Skin of body (tissue), 1 donor: ENCODE measurements at regions not wholly inside any gene's neighbourhood (a gene's known extent, or its start where the extent isn't known, plus 50 kb on each side); places are given as distances from the start of the nearest gene placed in this dataset.

Experiments
- DNase-seq: peaks from one replicate; lab custom pipeline; 2025; lab: John Stamatoyannopoulos, UW

DNA sequence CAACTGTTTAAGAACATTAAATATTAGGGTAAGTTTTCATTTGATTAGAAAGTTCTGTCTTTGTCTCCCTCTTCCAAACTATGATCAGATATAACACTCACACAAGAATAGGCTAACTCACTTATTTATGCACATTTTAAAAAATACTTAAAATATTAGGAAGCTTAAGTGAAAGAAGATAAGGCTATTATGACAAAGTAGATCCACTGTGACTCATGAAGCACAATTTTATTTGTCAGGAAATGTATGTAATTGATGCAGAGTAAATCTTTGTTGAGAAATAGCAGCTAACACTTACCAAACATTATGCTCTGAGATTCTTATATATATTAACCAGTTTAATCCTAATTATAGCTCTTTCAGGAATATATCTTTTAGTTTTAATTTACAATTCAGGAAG, 560.6 kb downstream of the CSNK1G3 start:
- DNase-seq: no peak

DNA sequence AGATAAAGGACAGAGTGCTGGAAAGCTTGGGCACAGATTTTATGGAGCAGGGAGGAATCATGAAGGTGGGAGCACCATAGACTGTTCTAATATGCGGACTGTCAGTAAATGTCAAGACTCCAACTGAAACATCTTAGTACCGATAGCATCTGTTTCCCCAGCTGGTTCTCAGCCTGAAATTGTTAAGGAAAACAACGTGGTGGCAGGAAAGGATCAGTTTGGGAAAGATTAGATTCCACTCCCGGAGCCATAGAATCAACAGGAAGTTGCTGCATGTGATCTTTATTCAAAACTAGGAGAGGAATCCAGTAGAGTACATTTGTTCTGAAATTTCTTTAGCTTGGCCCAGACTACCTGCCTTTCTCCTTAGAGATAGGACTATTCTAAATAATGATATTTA, 559.1 kb downstream of the CSNK1G3 start:
- DNase-seq: no peak

DNA sequence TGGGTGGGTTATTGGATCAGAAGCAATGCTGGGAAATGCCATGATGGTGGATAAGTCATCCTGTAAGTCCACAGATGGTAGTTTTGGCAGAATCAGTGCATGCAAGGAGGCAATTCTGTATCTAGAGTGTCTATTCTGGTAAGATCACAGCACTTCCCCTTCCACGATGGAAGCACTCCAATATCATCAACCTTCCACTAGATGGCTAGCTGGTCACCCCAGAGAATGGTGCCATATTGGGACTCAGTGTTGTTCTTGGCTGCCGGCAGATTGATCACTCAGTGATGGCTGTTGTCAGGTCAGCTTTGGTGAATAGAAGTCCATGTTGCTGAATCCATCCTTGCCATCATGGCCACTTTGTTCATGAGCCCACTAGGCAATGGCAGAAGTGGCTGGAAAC, 553.5 kb downstream of the CSNK1G3 start:
- DNase-seq: no peak

DNA sequence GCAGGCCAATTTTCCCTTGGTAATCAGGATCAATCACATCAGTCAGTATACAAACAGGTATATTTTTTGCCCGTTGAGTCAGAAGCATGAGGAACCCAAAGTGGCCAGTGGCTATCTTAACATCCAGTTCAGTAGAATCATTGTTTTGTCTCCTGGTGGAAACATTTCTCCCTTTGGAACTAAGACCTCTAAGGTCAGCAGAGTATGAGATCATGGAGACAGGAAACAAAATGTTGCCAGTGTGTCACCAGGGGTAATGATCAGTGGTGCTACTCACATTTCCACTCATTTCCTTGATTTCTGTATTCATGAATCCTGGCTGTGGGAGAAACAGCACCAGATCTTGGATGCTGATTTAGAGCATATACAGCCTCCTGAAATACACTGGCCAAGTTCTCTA, 553.0 kb downstream of the CSNK1G3 start:
- no peak for DNase-seq

- peak; percentile 41 for DNase-seq
Measured at GRCh38 chr5:124061663-124062062, 549.7 kb downstream of the CSNK1G3 start.

GRCh38 chr5:124061068-124061430, 549.1 kb downstream of the CSNK1G3 start:
- DNase-seq: no peak

DNA sequence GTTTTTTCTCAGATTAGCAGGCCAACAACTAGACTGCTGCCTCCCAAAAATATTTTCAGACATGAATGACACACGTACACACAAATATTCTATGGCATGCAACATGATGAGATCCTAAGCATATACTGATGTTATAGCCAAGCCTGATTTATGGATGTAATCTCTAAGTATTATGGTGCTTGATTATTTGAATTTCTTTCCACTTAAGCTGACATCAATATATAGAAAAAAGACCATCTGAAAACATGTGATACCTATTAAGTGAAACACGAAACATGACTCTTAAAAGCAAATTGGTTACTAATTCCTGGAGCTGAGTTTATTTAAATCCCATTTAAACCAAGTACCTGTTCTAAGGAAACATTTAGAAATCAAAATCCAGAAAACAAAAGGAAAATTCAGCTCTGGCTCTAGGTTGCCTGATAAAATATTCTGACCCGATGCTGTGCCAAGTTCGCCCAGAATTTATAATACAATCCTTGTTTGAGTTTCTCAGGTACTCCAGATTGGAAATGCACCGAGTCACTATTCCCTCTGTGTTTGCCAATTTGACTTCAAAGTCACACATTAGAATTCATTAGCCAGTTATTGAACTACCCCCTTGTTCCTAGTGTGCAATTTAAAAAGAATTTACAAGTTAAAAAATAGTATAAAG, 548.6 kb downstream of the CSNK1G3 start:
- no peak for DNase-seq

GRCh38 chr5:124060011-124060410, 548.0 kb downstream of the CSNK1G3 start:
- DNase-seq: no peak

DNA sequence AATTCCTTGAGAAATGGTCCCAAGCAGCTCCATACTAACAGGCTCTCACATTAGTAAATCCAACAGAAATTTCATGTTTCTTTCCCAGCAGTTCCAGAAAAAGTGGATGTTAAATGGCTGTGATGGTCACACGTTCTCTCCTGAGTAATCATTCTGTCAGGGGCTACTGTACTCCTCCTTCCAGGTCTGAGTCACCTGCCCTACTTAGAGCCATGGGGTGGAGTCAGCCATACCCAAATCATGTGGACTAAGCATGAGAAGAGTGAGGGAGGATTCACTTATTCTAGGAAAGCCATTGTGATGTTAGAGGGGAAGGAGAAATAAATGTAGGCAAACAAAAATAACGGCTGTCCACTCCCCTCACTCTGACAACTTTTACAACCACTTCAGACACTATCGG, 547.2 kb downstream of the CSNK1G3 start:
- DNase-seq: no peak

DNA sequence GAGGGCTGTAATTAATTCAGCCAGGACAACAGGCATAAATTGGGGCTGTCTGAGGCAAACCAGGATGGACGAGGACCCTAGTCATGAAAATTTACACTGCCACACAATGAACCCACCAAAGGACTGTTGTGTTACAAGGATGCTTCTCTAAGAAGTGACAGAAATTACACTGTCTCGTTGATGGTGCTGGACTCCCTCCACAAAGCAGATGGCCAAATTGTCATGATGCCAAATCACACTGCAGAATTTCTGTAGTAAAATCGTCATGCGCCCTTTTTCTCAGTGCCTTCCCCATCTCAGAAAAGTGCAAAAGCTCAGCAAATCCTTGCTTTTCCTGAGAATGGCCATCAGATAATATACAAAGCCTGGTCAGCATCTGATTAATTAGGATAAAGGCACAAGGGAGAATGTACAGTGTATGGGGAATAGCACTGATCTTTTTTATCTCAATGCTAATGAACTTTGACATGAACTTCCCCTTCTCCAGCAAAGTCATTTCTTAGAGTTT, 545.8 kb downstream of the CSNK1G3 start:
- no peak for DNase-seq

GRCh38 chr5:124056991-124057723, 545.2 kb downstream of the CSNK1G3 start:
- no peak for DNase-seq

GRCh38 chr5:124056326-124056990, 544.5 kb downstream of the CSNK1G3 start:
- no peak for DNase-seq

DNA sequence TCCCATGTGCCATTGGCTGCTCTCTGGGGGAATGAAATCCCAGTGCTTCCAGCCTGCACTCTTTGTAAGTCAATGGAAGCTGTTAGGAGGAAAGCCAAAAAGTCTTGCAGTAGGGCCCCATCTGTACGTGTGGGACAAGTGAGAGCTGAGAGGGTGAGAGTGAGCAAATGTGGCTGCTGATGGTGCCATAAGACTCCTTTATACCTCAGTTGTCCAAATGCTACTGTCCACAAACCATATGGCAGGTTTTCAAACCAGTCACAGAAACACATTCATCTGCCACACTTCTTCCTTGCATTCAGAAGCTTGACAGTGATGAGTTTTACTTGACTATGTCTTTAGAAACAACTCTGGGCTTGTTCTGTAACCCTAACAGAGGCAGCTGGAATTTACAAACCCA, 543.8 kb downstream of the CSNK1G3 start:
- DNase-seq: no peak

DNA sequence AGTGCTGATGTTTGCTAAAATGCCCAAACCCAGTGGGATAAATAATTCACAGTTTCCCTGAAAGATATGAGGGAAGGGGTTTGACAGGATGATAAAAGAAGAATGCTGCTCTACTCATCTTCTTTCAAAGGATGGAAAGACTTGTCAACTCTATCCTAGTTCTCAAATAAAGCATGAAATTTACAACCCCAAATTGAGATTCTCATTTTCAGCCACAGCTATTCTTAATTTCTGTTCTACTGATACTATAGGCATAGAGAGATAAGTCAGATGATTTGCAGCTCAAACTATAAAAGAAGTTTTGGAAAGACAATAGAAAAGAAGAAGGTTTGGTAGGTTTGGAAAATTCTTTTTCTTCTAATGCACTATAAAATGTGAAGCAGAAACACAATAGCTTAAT, 542.6 kb downstream of the CSNK1G3 start:
- no peak for DNase-seq

- no peak for DNase-seq
Measured at GRCh38 chr5:124053340-124053739, 541.4 kb downstream of the CSNK1G3 start.

DNA sequence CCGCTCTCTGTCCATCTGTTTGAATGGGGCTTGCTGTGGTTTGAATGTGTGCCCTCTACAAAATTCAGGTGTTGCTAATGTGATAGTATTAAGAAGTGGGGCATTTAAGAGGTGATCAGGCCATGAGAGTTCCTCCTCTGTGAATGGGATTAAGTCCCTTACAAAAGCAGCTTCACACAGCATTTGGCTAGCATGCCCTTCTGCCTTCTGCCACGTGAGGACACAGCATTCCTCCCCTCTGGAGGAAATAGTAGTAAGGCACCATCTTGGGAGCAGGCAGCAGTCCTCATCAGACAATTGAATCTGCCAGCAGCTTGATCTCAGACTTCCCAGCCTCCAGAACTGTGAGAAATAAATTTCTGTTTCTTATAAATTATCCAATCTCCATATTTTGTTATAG, 540.2 kb downstream of the CSNK1G3 start:
- DNase-seq: no peak

DNA sequence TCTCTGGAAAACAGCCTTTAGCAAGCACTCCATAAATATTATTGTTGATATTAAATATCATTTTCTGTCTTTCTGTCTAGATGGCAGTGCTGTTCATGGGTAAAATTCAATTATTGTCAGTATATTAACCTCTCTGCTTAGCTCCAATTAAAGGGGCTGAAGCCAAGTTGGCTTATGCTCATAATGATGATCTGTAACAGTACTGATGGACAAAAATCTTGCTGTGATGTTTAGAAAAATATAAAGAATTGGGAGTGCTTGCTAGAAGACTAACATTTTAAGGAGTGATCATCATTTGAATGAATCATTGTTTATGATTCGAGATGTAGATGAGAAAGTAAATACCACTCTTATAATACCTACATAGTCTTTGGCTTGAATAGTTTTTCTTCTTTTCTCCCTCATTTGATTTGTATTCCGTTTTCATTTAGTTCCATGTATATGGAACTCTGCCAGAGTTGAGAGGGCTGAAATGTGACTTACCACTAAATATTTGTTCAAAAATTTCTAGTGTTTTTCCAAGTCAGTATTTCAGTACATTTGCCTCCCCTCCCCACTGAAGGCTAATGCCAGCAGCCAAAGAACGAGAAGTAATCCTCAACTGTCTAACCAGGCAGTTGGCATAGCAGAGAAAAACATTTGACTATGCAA, 538.3 kb downstream of the CSNK1G3 start:
- no peak for DNase-seq

DNA sequence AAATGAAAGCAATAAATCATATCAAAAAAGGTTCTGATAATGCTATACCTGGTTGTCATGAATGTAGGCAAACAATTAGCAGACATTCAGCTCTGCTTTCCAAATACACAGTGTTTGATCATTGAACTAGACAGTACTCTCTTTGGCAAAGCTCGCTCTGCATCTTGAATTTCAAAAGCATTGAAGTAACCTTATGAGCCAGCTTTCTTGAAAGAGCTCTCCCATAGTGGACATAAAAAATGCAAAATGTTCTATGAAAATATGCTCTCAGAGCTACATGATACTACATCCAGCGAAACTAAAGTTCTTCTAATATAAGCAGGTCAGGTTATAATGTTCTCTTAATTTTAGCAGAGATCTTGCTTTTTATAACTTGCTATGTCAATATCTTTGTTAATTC, 533.4 kb downstream of the CSNK1G3 start:
- no peak for DNase-seq

- no peak for DNase-seq
Measured at GRCh38 chr5:124044613-124045012, 532.6 kb downstream of the CSNK1G3 start.

DNA sequence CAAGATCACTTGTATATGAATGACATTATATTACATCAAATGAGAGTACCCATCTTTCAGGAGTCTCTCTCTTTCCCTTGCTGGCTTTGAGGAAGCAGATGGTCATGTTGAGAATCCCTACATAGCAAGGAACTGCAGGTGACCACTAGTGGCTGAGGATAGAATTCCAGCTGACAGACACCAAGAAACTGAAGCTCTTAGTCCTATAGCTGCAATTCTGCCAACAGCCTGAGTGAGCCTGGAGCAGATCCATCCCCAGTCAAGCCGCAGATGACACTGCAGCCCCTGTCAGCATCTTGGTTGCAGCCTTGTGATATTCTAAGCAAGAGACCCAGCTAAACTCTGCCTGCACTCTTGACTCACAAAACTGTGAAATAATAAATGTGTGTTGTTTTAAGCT, 531.5 kb downstream of the CSNK1G3 start:
- no peak for DNase-seq

DNA sequence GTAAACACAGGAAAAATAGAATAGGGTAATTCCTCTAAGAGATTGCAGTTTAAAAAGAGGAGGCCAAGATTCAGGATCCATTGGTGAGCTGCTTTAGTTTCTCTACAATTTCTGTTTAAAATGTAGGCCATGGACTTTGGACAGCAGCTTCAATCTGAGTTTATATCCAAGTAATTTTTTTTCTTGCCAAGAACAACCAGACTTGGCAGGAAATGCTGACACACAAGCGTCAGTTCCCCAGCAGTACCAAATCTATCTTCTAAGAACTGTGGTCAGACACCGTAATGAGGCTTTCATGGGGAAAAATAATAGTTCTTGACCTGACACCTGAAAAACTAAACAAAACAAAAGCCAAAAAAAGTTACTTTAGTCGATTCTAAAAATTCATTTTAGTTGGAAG, 528.8 kb downstream of the CSNK1G3 start:
- DNase-seq: peak; percentile 66

DNA sequence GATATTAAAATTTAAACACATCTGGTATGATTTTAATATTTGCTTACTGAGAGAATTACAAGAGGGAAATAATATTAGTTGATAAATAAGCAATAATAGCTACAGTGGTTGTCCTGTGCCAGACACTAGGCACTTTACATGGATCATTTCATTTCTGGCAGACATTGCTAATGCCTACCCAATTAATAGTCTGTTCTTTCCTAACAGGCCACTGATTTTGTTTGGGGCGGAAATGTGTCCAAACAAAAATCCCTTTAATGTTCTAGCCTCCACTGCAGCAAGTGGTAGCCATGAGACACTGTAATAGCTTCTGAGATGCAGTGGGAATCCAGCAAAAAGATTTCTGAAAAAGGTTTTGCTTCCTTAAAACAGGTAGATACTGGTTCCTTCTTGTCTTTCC, 527.4 kb downstream of the CSNK1G3 start:
- no peak for DNase-seq
